Cardiac muscle cell (in vitro differentiated cells and primary cell): ENCODE measurements at regions not wholly inside any gene's neighbourhood (a gene's known extent, or its start where the extent isn't known, plus 50 kb on each side); places are given as distances from the start of the nearest gene placed in this dataset.

Experiments used
- DNase-seq, 2 donors: peaks; one replicate each; pipeline versions ENCODE4 v3.0.0 to v3.0.0-alpha.2; 2010 to 2017; ENCODE audit warnings: low read depth in 1 of 2, low spot score in 1 of 2
- H3K27ac ChIP-seq: fragments of 200-600 bp; sonication (generic); 2 replicates; pipeline ENCODE4 v1.5.1; 2016
- H3K27me3 ChIP-seq: fragments of 200-600 bp; sonication (generic); 2 replicates; pipeline ENCODE4 v1.6.0; 2016; ENCODE audit warnings: control low read depth
- H3K36me3 ChIP-seq: fragments of 200-600 bp; sonication (generic); 2 replicates; pipeline ENCODE4 v1.5.1; 2016; ENCODE audit warnings: control low read depth
- H3K4me1 ChIP-seq: fragments of 200-600 bp; sonication (generic); 2 replicates; pipeline ENCODE4 v1.8.1; 2017; ENCODE audit warnings: low read depth, mild to moderate bottlenecking, mixed run types
- H3K4me3 ChIP-seq: fragments of 200-600 bp; sonication (generic); 2 replicates; pipeline ENCODE4 v1.5.1; 2016; ENCODE audit warnings: mild to moderate bottlenecking
- H3K9me3 ChIP-seq: fragments of 200-600 bp; sonication (generic); 2 replicates; pipeline ENCODE4 v1.5.1; 2017; ENCODE audit warnings: low read depth, mild to moderate bottlenecking, control low read depth
- TF ChIP-seq, protein P1 (sequence below): IDR thresholded peaks from 2 replicates; pipeline ENCODE4 v1.5.1; 2012; ENCODE audit warnings: low read depth, mild to moderate bottlenecking, low read length

DNA sequence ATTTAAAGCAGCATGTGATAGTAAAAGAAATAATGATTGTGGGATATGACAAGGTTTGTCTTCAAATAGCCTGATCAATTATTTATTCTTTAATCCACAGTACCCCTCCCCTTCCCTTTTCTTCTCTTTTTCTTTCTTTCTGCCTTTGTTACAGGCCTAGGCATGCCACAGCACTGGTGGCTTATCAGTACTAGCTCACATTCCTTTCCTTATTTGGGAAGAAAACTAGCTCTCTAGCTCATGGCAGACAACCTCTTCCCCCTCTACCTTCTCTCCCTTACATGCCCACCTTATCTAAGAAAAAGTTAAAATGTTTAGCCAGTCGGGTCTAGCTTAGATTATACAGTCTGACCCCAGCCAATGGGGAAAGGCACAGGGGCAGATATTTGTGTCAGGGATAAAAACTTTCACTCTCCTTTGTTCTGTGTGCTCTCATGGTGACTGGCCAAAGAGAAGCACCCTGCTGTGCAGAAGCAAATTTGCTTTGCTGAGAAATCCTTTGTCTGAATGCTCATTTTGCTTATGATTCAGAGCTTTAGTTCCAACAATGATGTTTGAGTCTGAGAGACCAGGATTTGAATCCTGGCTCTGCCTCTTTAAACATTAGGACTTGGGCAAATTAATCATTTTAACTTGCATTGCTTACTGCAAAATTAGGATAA lies 75.8 kb upstream of the CDH12 start:
- no peak for DNase-seq
- peak overlapping the region; percentile 24 for H3K27ac ChIP-seq
- no peak overlapping the region for H3K4me3 ChIP-seq

DNA sequence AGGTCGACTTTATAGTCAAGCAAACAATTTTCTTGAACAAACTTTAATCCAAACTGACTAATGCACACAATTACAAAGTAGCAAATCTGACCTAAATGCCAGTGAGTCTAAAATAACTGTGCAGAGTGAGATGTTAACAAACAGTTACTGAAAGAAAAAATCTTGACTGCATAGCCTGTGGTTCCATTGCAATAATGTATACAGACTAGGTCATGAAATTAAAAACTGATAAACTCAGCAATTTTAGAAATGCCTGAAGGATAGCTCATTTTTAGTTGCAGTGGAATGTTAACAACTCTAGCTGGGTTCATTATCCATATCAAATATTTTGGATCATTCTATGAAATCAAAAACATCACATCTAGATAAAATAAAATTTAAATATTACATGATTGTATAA lies 73.4 kb upstream of the CDH12 start:
- Histone ChIP-seq H3K4me1 (no peaks in the 10 kb centered on the region), H3K27me3 (no peaks in the 10 kb centered on the region), H3K4me3 (no peak overlapping the region), H3K27ac (no peak overlapping the region), H3K36me3 (no peaks in the 10 kb centered on the region), H3K9me3 (no peaks in the 10 kb centered on the region)
- no peak for DNase-seq
- TF ChIP-seq, protein P1, sequence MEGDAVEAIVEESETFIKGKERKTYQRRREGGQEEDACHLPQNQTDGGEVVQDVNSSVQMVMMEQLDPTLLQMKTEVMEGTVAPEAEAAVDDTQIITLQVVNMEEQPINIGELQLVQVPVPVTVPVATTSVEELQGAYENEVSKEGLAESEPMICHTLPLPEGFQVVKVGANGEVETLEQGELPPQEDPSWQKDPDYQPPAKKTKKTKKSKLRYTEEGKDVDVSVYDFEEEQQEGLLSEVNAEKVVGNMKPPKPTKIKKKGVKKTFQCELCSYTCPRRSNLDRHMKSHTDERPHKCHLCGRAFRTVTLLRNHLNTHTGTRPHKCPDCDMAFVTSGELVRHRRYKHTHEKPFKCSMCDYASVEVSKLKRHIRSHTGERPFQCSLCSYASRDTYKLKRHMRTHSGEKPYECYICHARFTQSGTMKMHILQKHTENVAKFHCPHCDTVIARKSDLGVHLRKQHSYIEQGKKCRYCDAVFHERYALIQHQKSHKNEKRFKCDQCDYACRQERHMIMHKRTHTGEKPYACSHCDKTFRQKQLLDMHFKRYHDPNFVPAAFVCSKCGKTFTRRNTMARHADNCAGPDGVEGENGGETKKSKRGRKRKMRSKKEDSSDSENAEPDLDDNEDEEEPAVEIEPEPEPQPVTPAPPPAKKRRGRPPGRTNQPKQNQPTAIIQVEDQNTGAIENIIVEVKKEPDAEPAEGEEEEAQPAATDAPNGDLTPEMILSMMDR = no peak

More for the DNA sequence above, 75.8 kb upstream of the CDH12 start:
- Histone ChIP-seq H3K36me3 (no peaks in the 10 kb centered on the region), H3K4me1 (no peaks in the 10 kb centered on the region), H3K9me3 (no peaks in the 10 kb centered on the region), H3K27me3 (no peaks in the 10 kb centered on the region)
- TF ChIP-seq, protein P1 = no peak

DNA sequence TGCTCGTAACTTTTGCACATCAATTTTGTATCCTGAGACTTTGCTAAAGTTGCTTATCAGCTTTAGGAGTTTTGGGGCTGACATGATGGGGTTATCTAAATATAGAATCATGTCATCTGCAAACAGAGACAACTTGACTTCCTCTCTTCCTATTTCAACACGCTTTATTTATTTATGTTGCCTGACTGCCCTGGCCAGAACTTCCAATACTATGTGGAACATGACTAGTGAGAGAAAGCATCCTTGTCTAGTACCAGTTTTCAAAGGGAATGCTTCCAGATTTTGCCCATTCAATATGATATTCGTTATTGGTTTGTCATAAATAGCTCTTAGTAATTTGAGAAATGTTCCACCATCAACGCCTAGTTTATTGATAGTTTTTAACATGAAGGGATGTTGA lies 65.4 kb upstream of the CDH12 start:
- no peaks in the 10 kb centered on the region for H3K27me3 ChIP-seq
- H3K4me1 ChIP-seq = no peaks in the 10 kb centered on the region
- no peaks in the 10 kb centered on the region for H3K9me3 ChIP-seq
- TF ChIP-seq, protein P1 = no peak
- no peak overlapping the region for H3K27ac ChIP-seq
- no peak overlapping the region for H3K4me3 ChIP-seq
- no peak for DNase-seq
- H3K36me3 ChIP-seq = no peaks in the 10 kb centered on the region

DNA sequence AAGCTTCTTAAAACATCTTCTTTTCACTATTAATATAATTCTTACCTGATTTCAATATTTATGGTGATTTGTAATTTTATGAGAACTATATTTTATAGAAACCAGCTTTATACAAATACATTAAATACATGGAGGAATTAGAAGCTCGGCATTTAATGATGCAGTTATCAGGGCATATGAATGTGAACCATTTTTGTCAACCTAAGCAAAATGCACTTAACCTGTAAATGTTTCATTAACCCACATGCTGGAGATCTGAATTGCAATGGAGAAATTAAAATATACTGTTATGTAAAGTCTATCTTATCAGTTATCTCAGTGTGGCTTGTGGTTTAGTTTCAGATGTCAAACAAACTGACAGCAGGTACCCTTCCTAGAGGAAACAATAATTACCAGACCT lies 63.2 kb upstream of the CDH12 start:
- Histone ChIP-seq H3K27ac (no peak overlapping the region), H3K4me1 (no peaks in the 10 kb centered on the region), H3K9me3 (no peaks in the 10 kb centered on the region), H3K4me3 (no peak overlapping the region), H3K27me3 (no peaks in the 10 kb centered on the region), H3K36me3 (no peaks in the 10 kb centered on the region)
- DNase-seq = no peak
- TF ChIP-seq, protein P1 = no peak

DNA sequence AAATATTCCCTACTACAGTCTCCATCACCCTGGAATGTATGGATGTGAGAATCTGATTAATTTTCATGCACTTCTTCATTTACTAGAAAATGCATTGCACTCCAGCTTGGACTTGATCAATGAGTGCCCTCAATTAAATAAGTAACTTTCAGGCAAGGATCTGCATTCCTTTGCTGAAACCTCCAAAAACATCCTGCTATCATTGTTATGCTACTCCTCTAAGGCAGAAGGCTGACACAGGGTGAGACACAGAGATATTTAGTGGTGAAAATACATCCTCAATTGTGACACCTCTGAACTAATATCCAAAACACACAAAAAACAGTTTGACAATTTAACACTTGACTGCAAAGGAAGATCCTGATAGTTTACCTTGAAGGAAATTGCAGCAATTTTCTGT lies 57.9 kb upstream of the CDH12 start:
- no peak overlapping the region for H3K27ac ChIP-seq
- H3K4me1 ChIP-seq = no peaks in the 10 kb centered on the region
- TF ChIP-seq, protein P1 = no peak
- H3K36me3 ChIP-seq = no peaks in the 10 kb centered on the region
- H3K27me3 ChIP-seq = no peaks in the 10 kb centered on the region
- no peaks in the 10 kb centered on the region for H3K9me3 ChIP-seq
- DNase-seq = no peak
- no peak overlapping the region for H3K4me3 ChIP-seq
